ENCODE measurements at regions not wholly inside any gene's neighbourhood (a gene's known extent, or its start where the extent isn't known, plus 50 kb on each side); places are given as distances from the start of the nearest gene placed in this dataset.

GRCh38 chr7:19442016-19442785, 266.6 kb downstream of the POLR1F start:
- DNase-seq (ENCODE audit: low spot score), result peak; percentile 67

DNA sequence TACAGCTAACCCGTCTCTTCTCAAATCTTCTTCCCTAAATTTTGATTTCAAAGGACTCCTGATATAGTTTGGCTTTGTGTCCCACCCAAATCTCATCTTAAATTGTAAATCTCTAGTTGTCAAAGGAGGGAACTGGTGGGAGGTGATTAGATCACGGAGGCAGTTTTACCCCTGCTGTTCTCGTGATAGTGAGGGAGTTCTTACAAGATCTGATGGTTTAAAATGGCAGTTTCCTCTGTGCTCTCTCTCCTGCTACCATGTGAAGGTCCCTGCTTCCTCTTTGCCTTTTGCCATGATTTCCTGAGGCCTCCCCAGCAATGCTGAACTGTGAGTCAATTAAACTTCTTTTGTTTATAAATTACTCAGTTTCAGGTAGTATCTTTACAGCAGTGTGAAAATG, 269.3 kb downstream of the POLR1F start:
- no peak for DNase-seq (ENCODE audit: low spot score)

DNA sequence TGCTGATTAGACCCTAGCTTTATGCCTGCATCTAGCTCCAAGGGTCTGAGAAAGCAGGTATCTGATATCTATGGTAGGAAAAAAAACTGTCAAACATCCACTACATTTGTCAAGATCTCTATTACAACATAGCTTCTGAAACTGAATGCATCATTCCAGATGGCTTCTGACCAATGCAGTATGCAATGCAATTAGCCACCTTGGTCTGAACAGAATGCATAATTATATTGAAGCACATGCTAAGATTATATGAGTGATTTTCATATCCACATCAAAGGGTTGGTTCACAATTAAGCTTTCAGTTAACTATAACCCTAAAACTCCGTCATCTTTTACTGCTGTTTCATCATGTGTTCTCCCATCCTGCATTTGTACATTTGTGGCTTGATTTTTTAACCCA, 271.4 kb downstream of the POLR1F start:
- DNase-seq (ENCODE audit: low spot score), result no peak

GRCh38 chr7:19427944-19428343, 280.9 kb downstream of the POLR1F start:
- DNase-seq (ENCODE audit: low spot score), result no peak

DNA sequence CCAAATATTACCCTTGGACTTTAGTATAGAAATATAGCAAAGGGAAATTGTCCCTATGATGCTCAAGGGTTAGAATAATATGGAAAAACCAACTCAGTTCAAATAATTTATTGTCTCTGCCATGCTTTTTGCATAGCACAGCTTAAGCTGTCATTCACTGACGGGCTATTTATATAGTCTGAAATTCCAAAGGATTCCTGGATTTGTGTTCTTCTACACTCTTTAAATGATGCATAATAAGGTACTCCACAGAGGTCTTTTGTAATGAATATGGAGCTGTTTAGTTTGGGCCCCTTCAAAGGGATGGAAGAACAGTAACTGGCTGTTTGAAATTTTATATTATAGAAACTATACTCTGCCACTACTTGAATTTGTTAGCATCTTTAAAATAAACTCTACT, 276.6 kb upstream of the FERD3L start:
- DNase-seq (ENCODE audit: low spot score), result no peak

DNA sequence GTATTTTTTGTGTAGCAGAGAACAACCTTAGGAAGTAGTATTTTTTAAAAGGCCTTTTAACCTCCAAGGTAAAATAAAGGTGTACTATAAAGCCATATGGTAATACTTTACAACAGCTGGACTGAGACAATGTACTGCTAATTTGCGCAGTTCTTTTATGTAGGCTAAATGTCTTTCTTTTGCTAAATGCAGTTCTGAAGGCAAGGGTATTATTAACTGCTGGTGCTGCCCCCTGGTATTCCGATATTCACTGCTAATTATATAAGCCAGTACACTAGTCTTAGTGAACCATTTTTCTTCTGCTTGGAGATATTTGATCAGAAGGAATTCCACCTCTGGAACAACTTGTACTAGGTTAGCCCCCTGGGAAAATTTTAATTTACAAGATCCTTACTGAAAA, 272.0 kb upstream of the FERD3L start:
- DNase-seq (ENCODE audit: low spot score), result no peak

DNA sequence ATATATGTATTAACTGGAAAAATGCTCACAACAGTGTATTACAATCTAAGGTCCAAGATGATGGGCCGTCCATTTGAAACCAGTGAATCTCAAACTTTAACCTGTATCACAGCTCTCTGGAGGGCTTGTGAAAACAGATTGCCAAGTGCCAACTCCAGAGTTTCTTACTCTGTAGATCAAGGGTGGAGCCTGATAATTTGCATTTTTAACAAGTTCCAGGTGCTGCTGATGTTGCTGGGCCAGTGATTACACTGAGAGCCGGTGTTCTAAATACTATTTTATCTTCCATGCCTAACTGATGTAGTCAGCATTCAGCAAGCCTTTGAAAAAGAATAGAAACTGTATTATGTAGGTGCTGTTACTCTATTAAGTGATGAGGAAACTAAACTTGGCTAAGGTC, 269.9 kb upstream of the FERD3L start:
- no peak for DNase-seq (ENCODE audit: low spot score)

DNA sequence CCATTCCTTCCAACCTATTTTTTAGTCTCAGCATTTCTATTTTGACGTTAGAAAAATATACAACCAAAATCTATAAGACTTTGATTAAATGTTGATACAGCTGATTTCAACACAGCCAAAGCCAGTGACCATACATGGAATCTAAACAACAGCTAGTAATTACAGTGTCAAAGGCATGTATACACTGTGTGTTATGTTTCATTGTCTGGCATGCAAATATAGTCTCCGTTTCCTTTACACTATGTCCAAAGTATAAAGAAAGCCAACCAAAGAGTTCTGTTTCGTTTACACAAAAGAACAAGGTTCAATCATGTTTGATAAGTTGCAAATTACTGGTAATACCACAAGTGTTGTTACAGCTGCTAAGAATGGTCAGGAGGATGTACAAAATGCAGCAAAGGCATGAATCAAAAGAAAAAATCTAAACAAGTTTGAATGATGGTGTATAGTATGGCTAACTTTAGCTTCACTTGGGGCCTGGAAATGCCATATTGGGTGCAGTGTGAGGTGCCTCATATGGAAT, 268.3 kb upstream of the FERD3L start:
- DNase-seq (ENCODE audit: low spot score), result no peak

- no peak for DNase-seq (ENCODE audit: low spot score)
These were observed 265.5 kb upstream of the FERD3L start for GRCh38 chr7:19410691-19411090.

GRCh38 chr7:19410106-19410505, 264.9 kb upstream of the FERD3L start:
- peak; percentile 5 for DNase-seq (ENCODE audit: low spot score)

GRCh38 chr7:19408706-19409220, 263.5 kb upstream of the FERD3L start:
- DNase-seq (ENCODE audit: low spot score), result no peak

DNA sequence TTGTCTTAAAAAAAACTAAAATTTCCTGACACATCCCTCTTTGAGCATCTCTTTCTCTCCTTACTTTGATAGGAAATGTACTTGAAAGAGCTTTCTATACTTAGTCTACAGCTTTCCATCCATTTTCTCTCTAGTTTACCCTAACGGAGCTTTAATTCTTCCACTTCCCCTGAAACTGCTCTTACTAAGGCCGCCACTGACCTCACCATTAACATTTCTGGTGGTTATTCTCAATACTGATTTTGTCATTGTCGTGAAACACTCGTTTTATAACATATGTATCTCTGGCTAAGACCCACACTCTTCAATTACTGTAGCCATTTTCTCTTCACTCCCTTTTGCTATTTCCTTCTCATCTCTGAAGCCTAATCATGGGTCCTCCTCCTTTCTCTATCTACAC, 262.0 kb upstream of the FERD3L start:
- DNase-seq (ENCODE audit: low spot score), result no peak

DNA sequence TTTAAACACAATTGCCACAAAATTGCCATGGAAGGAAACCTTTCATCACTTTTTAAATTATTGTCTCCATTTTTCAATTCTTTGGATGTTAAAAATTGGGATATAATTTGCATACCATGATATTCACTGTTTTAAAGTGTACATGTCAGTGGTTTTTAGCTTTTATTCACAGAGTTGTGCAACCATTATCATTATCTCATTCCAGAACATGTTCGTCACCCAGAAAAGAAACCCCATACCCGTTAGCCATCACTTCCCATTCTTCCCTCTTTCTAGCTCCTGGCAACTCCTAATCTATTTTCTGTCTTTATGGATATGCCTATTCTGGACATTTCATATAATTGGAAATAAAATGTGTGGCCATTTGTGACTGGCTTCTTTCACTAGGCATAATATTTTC, 260.3 kb upstream of the FERD3L start:
- peak; percentile 56 for DNase-seq (ENCODE audit: low spot score)

- peak; percentile 86 for DNase-seq (ENCODE audit: low spot score)
These were observed 259.7 kb upstream of the FERD3L start for GRCh38 chr7:19404912-19405329.

GRCh38 chr7:19403691-19404090, 258.5 kb upstream of the FERD3L start:
- DNase-seq (ENCODE audit: low spot score), result no peak

DNA sequence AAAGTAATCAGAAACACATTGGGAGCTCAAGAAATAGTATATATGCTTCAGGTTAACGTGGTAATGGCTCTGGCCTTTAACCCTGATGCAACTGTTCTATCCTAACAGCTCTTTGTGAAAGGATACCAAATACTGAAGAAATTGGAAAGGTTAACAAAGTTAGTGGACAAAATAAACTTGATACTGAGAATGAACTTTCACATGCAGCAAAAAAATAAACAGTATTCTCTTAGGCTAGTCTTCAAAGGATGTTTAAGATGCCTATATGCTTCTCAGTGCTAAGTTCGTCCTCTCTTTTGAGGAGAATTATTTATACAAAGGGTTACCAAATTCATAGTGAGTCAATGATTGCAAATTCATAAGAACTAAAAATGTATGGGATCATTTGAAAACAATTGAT, 256.2 kb upstream of the FERD3L start:
- no peak for DNase-seq (ENCODE audit: low spot score)

DNA sequence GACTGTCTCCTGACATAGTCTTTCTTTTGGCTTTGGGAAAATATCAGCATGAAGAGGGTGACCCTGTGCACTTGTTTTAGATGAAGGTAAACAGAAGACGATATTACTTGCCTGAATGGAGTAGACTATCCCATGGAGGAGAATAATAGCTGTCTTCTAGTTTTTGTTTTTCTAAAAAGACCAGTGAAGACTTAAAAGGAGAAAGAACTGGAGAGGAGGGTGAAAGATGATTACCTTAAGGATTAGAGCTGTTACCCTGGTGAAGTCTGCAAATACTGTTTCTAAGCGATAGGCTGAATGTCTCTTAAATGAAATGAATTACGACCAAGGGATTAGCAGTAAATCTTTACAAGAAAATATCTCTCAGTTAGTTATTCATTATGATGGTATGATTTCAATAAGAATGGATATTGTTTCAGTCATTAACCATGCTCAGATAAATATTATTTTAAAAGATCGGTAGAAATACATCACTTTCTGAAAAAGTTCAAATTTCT, 255.6 kb upstream of the FERD3L start:
- no peak for DNase-seq (ENCODE audit: low spot score)

DNA sequence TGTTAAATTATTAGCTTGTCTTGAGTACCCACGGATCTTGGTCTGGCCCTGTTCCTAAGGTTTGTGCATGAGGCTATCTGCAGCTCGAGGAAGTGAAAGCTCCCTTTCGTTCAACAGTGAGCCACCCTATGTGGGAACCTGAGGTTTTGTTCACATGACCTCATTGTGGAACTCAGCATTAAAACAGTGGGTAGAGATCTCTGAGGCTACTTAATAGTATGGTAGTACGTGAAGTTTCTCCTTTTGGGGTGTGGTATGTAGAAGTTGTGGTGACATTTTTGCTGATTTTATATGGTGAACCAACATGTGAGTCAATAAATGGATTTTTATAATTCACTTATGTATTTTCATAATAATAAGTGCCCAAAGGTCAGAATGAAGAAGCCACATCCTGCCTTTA, 252.7 kb upstream of the FERD3L start:
- DNase-seq (ENCODE audit: low spot score), result no peak

- peak; percentile 7 for DNase-seq (ENCODE audit: low spot score)
These were observed 247.0 kb upstream of the FERD3L start for GRCh38 chr7:19392246-19392645.

DNA sequence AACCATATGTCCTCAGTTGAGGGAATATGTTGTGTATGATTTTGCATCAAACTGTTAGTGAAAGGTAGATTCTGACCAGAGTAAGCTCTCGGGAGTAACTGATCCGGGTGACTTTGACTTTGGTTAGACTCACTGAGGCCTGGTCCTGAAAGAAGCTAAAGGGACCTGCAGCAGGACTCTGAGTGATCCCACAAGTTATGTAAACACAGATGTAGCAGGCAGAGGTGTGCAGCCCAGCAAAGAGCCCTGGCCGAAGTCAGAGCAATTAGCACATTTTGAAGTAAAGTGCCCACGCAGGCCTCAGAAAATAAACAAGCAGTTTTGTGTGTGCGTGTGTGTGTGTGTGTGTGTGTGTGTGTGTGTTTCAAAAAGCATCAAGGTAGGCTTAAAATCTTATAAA, 245.6 kb upstream of the FERD3L start:
- DNase-seq (ENCODE audit: low spot score), result no peak

GRCh38 chr7:19381321-19381720, 236.1 kb upstream of the FERD3L start:
- no peak for DNase-seq (ENCODE audit: low spot score)

DNA sequence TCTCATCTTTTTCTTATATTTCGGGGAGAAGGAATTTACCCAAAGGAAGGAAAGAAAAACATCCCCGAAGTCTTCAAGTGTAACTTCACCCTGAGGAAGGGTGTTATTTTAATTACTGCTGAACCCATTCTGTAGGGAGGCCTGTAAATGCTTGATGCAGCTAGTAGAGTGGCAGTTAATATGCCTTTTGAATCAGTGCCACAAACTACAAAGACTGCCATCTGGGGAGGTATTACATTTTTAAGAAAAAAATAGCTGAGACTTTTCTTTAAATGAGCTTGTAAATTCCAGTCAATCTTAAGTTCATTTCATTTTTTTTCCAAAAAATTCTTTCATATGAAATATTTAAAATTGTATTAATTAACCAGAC, 233.1 kb upstream of the FERD3L start:
- DNase-seq (ENCODE audit: low spot score), result no peak

DNA sequence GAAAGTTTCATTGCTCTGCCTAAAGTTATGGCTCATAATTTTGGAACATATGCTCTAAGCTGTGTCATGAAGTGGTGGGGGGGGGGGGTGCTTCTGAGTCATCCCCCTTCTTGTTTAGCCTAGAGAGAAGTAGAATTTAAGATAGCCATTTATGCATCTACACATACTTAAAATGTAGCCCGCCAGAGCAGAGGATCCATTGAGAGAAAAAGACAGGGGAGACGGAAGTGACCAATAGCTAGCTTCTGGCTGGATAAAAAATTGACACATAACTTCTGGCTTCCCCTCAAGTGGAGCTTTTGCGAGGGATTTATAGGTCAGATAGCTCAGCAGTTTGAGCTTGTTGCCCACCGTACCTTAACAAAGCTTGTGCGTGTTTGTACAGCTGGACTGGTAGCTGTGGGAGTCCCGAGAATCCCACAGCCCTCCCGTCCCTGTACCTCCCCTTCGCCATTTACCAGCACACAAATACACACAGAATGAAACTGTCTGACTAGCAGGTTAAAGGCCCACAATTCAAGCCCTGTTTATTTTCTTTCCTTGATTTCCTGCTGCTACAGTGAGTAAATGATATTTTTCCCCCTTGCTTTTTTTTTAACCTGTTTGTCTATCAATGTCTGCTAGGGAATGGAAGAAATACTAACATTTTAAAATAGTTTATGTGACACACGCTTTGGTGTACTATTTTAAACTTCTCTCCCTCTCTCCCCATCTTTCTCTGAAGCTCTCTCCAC, 232.6 kb upstream of the FERD3L start:
- DNase-seq (ENCODE audit: low spot score), result peak; percentile 71

Measured in GM03348 (cell line).